ENCODE measurements at regions not wholly inside any gene's neighbourhood (a gene's known extent, or its start where the extent isn't known, plus 50 kb on each side); places are given as distances from the start of the nearest gene placed in this dataset.

DNA sequence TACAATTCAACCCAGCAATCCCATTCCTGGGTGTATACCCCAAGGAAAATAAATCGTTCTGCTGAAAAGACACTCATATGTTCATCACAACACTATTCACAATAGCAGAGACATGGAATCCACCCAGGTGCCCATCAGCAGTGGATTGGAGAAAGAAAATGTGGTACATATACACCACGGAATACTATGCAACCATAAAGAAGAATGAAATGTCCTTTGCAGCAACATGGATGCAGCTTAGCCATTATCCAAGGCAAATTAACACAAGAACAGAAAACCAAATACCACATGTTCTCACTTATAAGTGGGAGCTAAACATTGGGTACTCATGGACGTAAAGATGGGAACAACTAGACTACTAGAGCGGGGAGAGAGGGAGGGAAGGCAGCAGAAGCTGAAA lies 207.8 kb downstream of the GATA3 start:
- TF ChIP-seq, protein P1, sequence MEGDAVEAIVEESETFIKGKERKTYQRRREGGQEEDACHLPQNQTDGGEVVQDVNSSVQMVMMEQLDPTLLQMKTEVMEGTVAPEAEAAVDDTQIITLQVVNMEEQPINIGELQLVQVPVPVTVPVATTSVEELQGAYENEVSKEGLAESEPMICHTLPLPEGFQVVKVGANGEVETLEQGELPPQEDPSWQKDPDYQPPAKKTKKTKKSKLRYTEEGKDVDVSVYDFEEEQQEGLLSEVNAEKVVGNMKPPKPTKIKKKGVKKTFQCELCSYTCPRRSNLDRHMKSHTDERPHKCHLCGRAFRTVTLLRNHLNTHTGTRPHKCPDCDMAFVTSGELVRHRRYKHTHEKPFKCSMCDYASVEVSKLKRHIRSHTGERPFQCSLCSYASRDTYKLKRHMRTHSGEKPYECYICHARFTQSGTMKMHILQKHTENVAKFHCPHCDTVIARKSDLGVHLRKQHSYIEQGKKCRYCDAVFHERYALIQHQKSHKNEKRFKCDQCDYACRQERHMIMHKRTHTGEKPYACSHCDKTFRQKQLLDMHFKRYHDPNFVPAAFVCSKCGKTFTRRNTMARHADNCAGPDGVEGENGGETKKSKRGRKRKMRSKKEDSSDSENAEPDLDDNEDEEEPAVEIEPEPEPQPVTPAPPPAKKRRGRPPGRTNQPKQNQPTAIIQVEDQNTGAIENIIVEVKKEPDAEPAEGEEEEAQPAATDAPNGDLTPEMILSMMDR (IDR thresholded peaks at IDR 0.05 in 2 of 3, conservative IDR thresholded peaks at IDR 0.05 in 1 of 3; ENCODE audit: control insufficient read depth in 2 of 3, extremely low read depth in 1 of 3, insufficient read depth in 1 of 3, low read depth in 3 of 3, low read length in 3 of 3), result no peak
- TF ChIP-seq POLR2AphosphoS5 (IDR thresholded peaks at IDR 0.05; ENCODE audit: low read length), result no peak
- TF ChIP-seq YY1 (IDR thresholded peaks at IDR 0.05; ENCODE audit: low read depth, low read length), result no peak
- no peak for TF ChIP-seq TBL1XR1 (IDR thresholded peaks at IDR 0.05; ENCODE audit: low read depth, low read length)
- TF ChIP-seq CHD4 (IDR thresholded peaks at IDR 0.05), result no peak
- TF ChIP-seq SUPT20H (IDR thresholded peaks at IDR 0.05; ENCODE audit: borderline replicate concordance, control insufficient read depth, low read depth, low read length), result no peak
- TF ChIP-seq EZH2 (IDR thresholded peaks at IDR 0.05; ENCODE audit: borderline replicate concordance, control insufficient read depth, low read depth, low read length), result no peak
- TF ChIP-seq BRCA1 (IDR thresholded peaks at IDR 0.05; ENCODE audit: low read depth, low read length), result no peak
